ENCODE measurements at regions not wholly inside any gene's neighbourhood (a gene's known extent, or its start where the extent isn't known, plus 50 kb on each side); places are given as distances from the start of the nearest gene placed in this dataset.
"Not testable (repeated sequence)": the region's sequence is repeated elsewhere in the genome, so short reads cannot be mapped to it uniquely, and the experiment has no call there.

DNA sequence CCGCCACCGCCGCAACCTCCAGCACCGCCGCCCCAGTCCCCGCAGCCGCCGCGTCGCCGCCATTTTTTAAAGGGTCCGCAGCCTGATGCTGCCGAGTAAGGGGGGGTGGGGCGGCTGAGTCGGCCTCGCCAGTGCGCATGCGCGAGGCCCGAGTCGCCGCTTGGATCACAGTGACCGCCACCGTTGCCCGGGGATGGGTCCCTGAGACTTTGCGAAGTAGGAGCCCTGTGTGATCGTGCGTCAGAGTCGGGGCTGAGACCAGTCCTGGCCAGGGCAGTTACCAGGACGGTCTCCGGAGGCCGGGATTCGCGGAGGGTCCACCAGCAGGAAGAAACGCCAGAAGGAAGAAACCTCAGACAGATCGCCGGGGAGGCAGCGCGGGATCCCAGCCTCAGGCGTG, 1421.7 kb upstream of the PCDH10 start:
- TF ChIP-seq POLR2A (IDR thresholded peaks at IDR 0.05; ENCODE audit: low read depth, low read length); CHD1 (IDR thresholded peaks at IDR 0.05; ENCODE audit: low read depth, low read length); CEBPB (IDR thresholded peaks at IDR 0.05; ENCODE audit: low read depth, low read length); MXI1 (IDR thresholded peaks at IDR 0.05; ENCODE audit: borderline replicate concordance, low read depth, low read length); RCOR1 (IDR thresholded peaks at IDR 0.05; ENCODE audit: insufficient replicate concordance, low read length); RAD21 (IDR thresholded peaks at IDR 0.05; ENCODE audit: low read length): not testable (repeated sequence)
- TF ChIP-seq, protein P1, sequence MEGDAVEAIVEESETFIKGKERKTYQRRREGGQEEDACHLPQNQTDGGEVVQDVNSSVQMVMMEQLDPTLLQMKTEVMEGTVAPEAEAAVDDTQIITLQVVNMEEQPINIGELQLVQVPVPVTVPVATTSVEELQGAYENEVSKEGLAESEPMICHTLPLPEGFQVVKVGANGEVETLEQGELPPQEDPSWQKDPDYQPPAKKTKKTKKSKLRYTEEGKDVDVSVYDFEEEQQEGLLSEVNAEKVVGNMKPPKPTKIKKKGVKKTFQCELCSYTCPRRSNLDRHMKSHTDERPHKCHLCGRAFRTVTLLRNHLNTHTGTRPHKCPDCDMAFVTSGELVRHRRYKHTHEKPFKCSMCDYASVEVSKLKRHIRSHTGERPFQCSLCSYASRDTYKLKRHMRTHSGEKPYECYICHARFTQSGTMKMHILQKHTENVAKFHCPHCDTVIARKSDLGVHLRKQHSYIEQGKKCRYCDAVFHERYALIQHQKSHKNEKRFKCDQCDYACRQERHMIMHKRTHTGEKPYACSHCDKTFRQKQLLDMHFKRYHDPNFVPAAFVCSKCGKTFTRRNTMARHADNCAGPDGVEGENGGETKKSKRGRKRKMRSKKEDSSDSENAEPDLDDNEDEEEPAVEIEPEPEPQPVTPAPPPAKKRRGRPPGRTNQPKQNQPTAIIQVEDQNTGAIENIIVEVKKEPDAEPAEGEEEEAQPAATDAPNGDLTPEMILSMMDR (conservative IDR thresholded peaks at IDR 0.05; ENCODE audit: low read depth, low read length) = not testable (repeated sequence)

All from IMR-90 (cell line).